Brain microvascular endothelial cell (primary cell): ENCODE measurements at regions not wholly inside any gene's neighbourhood (a gene's known extent, or its start where the extent isn't known, plus 50 kb on each side); places are given as distances from the start of the nearest gene placed in this dataset.

Source experiments
- DNase-seq: peaks from one replicate; pipeline ENCODE4 v3.0.0-alpha.2; 2020
- H3K27ac ChIP-seq: fragments of 250-450 bp; sonication (Bioruptor Pico); 2 replicates; pipeline ENCODE4 v1.5.1; 2020; ENCODE audit warnings: mild to moderate bottlenecking, moderate library complexity
- H3K27me3 ChIP-seq: fragments of 250-450 bp; sonication (Bioruptor Pico); replicated peaks from 2 replicates; pipeline ENCODE4 v1.5.1; 2020; ENCODE audit warnings: mild to moderate bottlenecking
- H3K36me3 ChIP-seq: fragments of 250-450 bp; sonication (Bioruptor Pico); replicated peaks from 2 replicates; pipeline ENCODE4 v1.5.1; 2020; ENCODE audit warnings: mild to moderate bottlenecking
- H3K4me3 ChIP-seq: 2 replicates; pipeline ENCODE4 v1.5.1; 2011; ENCODE audit warnings: low read depth, mild to moderate bottlenecking, control low read depth, low read length, moderate library complexity
- CTCF ChIP-seq: IDR thresholded peaks from 2 replicates; pipeline ENCODE4 v1.5.1; 2011; ENCODE audit warnings: low read depth, mild to moderate bottlenecking, moderate library complexity, low read length, control low read depth, inconsistent platforms; ENCODE audit errors: missing control alignments
- in situ Hi-C: cut with HindIII; loops from 2 replicates; pipeline ENCODE4 v1.10.0; 2017; ENCODE audit warnings: low sequenced_read_pairs, low pct_ligation_motif_present

GRCh38 chr16:9275816-9276354 lies 184.4 kb downstream of the HAPSTR1 start:
- H3K4me3 ChIP-seq = no peak overlapping the region
- H3K27me3 ChIP-seq = no peaks in the 10 kb centered on the region
- H3K27ac ChIP-seq = no peak overlapping the region
- in situ Hi-C loops = no loop called here
- DNase-seq = no peak
- TF ChIP-seq CTCF = no peak
- no peaks in the 10 kb centered on the region for H3K36me3 ChIP-seq

GRCh38 chr16:9279291-9280068 lies 188.0 kb downstream of the HAPSTR1 start:
- no peaks in the 10 kb centered on the region for H3K36me3 ChIP-seq
- H3K27ac ChIP-seq = no peak overlapping the region
- H3K4me3 ChIP-seq = no peak overlapping the region
- in situ Hi-C loops = no loop called here
- H3K27me3 ChIP-seq = no peaks in the 10 kb centered on the region
- no peak for DNase-seq
- TF ChIP-seq CTCF = no peak

- TF ChIP-seq CTCF = no peak
- in situ Hi-C loops = no loop called here
- Histone ChIP-seq H3K27me3 (no peaks in the 10 kb centered on the region), H3K36me3 (no peaks in the 10 kb centered on the region), H3K4me3 (no peak overlapping the region), H3K27ac (no peak overlapping the region)
- no peak for DNase-seq
Observed at GRCh38 chr16:9280069-9280466, 188.6 kb downstream of the HAPSTR1 start.

- no peak for DNase-seq
- no peak for TF ChIP-seq CTCF
- no peaks in the 10 kb centered on the region for H3K36me3 ChIP-seq
- H3K4me3 ChIP-seq = no peak overlapping the region
- in situ Hi-C loops = no loop called here
- no peak overlapping the region for H3K27ac ChIP-seq
- H3K27me3 ChIP-seq = no peaks in the 10 kb centered on the region
Observed at GRCh38 chr16:9286930-9287329, 195.5 kb downstream of the HAPSTR1 start.

- Histone ChIP-seq H3K36me3 (no peaks in the 10 kb centered on the region), H3K4me3 (no peak overlapping the region), H3K27ac (no peak overlapping the region), H3K27me3 (no peaks in the 10 kb centered on the region)
- in situ Hi-C loops = no loop called here
- no peak for TF ChIP-seq CTCF
- no peak for DNase-seq
Observed at GRCh38 chr16:9296271-9296590, 204.8 kb downstream of the HAPSTR1 start.
